Type B pancreatic cell (in vitro differentiated cells): ENCODE measurements at regions not wholly inside any gene's neighbourhood (a gene's known extent, or its start where the extent isn't known, plus 50 kb on each side); places are given as distances from the start of the nearest gene placed in this dataset. TPM values are rescaled to one million over a fixed set of nuclear protein-coding genes. Genes with fewer than 3 reads are reported as not detected.
A peak's percentile ranks its signal among the peaks of the same experiment; 100 is the strongest.
"Not testable (repeated sequence)": the region's sequence is repeated elsewhere in the genome, so short reads cannot be mapped to it uniquely, and the experiment has no call there.

Source experiments
- DNase-seq: peaks from one replicate; pipeline ENCODE4 v3.0.0; 2021; ENCODE audit warnings: mixed read lengths; ENCODE audit not compliant: unreplicated experiment; ENCODE audit errors: extremely low spot score
- H3K27ac Mint-ChIP-seq: 2 replicates; pipeline ENCODE4 v1.8.0; 2021; ENCODE audit warnings: mild to moderate bottlenecking, mixed read lengths
- H3K27me3 Mint-ChIP-seq: 2 replicates; pipeline ENCODE4 v1.8.0; 2021; ENCODE audit warnings: mixed read lengths
- H3K36me3 Mint-ChIP-seq: 2 replicates; pipeline ENCODE4 v1.8.0; 2021; ENCODE audit warnings: mixed read lengths
- H3K4me1 Mint-ChIP-seq: one replicate; pipeline ENCODE4 v1.8.0; 2021; ENCODE audit warnings: mixed read lengths; ENCODE audit not compliant: unreplicated experiment
- H3K4me3 Mint-ChIP-seq: 2 replicates; pipeline ENCODE4 v1.8.0; 2021; ENCODE audit warnings: mild to moderate bottlenecking, mixed read lengths
- H3K9me3 Mint-ChIP-seq: 2 replicates; pipeline ENCODE4 v1.8.0; 2021; ENCODE audit warnings: mixed read lengths
- microRNA-seq: library from miRNA; unstranded; fragments of <30 nt; microRNA quantifications from one replicate; pipeline ENCODE4, GENCODE V29; 2020
- TF ChIP-seq, protein P1 (sequence below): fragments of 200-600 bp; sonication (generic); conservative IDR thresholded peaks from 2 replicates; pipeline ENCODE4 v1.5.0; 2021; ENCODE audit warnings: antibody characterized with exemption, mild to moderate bottlenecking

- H3K9me3 Mint-ChIP-seq, result no peaks in the 10 kb centered on the region
- DNase-seq, result no peak
- TF ChIP-seq, protein P1, sequence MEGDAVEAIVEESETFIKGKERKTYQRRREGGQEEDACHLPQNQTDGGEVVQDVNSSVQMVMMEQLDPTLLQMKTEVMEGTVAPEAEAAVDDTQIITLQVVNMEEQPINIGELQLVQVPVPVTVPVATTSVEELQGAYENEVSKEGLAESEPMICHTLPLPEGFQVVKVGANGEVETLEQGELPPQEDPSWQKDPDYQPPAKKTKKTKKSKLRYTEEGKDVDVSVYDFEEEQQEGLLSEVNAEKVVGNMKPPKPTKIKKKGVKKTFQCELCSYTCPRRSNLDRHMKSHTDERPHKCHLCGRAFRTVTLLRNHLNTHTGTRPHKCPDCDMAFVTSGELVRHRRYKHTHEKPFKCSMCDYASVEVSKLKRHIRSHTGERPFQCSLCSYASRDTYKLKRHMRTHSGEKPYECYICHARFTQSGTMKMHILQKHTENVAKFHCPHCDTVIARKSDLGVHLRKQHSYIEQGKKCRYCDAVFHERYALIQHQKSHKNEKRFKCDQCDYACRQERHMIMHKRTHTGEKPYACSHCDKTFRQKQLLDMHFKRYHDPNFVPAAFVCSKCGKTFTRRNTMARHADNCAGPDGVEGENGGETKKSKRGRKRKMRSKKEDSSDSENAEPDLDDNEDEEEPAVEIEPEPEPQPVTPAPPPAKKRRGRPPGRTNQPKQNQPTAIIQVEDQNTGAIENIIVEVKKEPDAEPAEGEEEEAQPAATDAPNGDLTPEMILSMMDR, result no peak
- H3K4me3 Mint-ChIP-seq, result no peak overlapping the region
- H3K27me3 Mint-ChIP-seq, result no peaks in the 10 kb centered on the region
- H3K27ac Mint-ChIP-seq, result no peak overlapping the region
- no peaks in the 10 kb centered on the region for H3K36me3 Mint-ChIP-seq
- H3K4me1 Mint-ChIP-seq, result no peaks in the 10 kb centered on the region
Observed at GRCh38 chr20:25761596-25761995, 64.9 kb upstream of the ZNF337 start.

DNA sequence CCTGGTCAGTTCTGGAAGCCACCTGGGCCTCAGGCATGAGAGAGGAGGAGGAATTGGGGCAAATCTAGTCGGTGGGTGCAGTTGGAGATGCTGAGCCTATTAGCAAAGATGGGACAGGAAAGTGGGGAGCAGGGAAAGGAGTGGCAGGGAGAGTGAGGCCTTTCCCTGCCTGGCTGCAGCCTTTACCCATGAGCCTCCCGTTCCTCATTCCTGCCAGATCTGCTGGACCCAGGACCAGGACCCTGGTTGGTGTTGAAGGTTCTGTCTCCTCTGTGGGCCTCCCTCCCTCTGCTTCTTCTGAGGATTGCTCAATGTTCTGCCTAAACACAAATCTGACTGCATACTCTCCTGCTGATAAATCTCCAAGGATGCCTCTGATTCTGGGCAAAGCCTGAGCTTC, 64.4 kb upstream of the ZNF337 start:
- DNase-seq, H3K4me3 Mint-ChIP-seq, H3K4me1 Mint-ChIP-seq, H3K9me3 Mint-ChIP-seq, H3K27me3 Mint-ChIP-seq, H3K27ac Mint-ChIP-seq, H3K36me3 Mint-ChIP-seq: not testable (repeated sequence)

- Mint-ChIP-seq H3K27ac (peak overlapping the region; percentile 82), H3K9me3 (no peaks in the 10 kb centered on the region), H3K4me1 (no peaks in the 10 kb centered on the region), H3K27me3 (no peaks in the 10 kb centered on the region), H3K36me3 (no peaks in the 10 kb centered on the region), H3K4me3 (peak overlapping the region; percentile 77)
- no peak for DNase-seq
- TF ChIP-seq, protein P1, result no peak
Observed at GRCh38 chr20:25750765-25751696, 54.4 kb upstream of the ZNF337 start.

- H3K9me3 Mint-ChIP-seq, result no peaks in the 10 kb centered on the region
- no peaks in the 10 kb centered on the region for H3K27me3 Mint-ChIP-seq
- DNase-seq, result no peak
- H3K4me1 Mint-ChIP-seq, result no peaks in the 10 kb centered on the region
- TF ChIP-seq, protein P1, result no peak
- no peaks in the 10 kb centered on the region for H3K36me3 Mint-ChIP-seq
- H3K4me3 Mint-ChIP-seq, result peak overlapping the region; percentile 77
- peak overlapping the region; percentile 82 for H3K27ac Mint-ChIP-seq
Observed at GRCh38 chr20:25750220-25750764, 53.6 kb upstream of the ZNF337 start.

- H3K4me3 Mint-ChIP-seq, result no peak overlapping the region
- no peak overlapping the region for H3K27ac Mint-ChIP-seq
- H3K4me1 Mint-ChIP-seq, result no peaks in the 10 kb centered on the region
- no peak for DNase-seq
- H3K9me3 Mint-ChIP-seq, result no peaks in the 10 kb centered on the region
- H3K36me3 Mint-ChIP-seq, result no peaks in the 10 kb centered on the region
- no peaks in the 10 kb centered on the region for H3K27me3 Mint-ChIP-seq
- TF ChIP-seq, protein P1, result no peak
Observed at GRCh38 chr20:25749649-25750048, 53.0 kb upstream of the ZNF337 start.

Small RNA genes in the stretch of these regions (microRNA-seq; reads per million reads assigned to microRNA genes)
- gene MIR663A, result not detected
